HG02759 (cell line): ENCODE measurements at regions not wholly inside any gene's neighbourhood (a gene's known extent, or its start where the extent isn't known, plus 50 kb on each side); places are given as distances from the start of the nearest gene placed in this dataset.
"Not testable (repeated sequence)": the region's sequence is repeated elsewhere in the genome, so short reads cannot be mapped to it uniquely, and the experiment has no call there.

ENCODE experiments used
- ATAC-seq: cut with Tn5 transposase; IDR thresholded peaks from one replicate; pipeline ENCODE4 v1.9.1; 2021; ENCODE audit warnings: mild to moderate bottlenecking, moderate library complexity; ENCODE audit not compliant: unreplicated experiment

GRCh38 chr3:147160984-147161383, 245.4 kb downstream of the ZIC4 start:
- ATAC-seq = no peak

DNA sequence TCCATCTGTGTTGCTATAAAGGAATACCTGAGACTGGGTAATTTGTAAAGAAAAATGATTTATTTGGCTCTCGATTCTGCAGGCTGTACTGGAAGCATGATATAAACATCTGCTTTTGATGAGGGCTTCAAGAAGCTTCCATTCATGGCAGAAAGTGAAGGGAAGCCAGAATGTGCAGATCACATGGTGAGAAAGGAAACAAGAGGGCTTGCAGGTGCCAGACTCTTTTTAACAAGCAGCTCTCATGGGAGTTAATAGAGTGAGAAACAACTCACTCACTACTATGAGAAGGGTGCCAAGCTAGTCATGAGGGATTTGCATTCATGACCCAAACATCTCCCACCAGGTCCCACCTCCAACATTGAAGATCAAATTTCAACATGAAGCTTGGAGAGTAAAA, 247.2 kb downstream of the ZIC4 start:
- no peak for ATAC-seq

- no peak for ATAC-seq
These were observed 248.7 kb downstream of the ZIC4 start for GRCh38 chr3:147157631-147158030.

DNA sequence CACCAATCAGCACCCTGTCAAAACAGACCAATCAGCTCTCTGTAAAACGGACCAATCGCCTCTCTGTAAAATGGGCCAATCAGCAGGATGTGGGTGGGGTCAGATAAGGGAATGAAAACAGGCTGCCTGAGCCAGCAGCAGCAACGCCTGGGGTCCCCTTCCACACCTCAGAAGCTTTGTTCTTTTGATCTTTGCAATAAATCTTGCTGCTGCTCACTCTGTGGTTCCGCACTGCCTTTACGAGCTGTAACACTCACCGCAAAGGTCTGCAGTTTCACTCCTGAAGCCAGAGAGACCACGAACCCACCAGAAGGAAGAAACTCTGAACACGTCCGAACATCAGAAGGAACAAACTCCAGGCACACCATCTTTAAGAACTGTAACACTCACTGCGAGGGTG, 251.4 kb downstream of the ZIC4 start:
- not testable (repeated sequence) for ATAC-seq

GRCh38 chr3:147153830-147154539, 252.4 kb downstream of the ZIC4 start:
- no peak for ATAC-seq

GRCh38 chr3:147152476-147152875, 253.9 kb downstream of the ZIC4 start:
- no peak for ATAC-seq

DNA sequence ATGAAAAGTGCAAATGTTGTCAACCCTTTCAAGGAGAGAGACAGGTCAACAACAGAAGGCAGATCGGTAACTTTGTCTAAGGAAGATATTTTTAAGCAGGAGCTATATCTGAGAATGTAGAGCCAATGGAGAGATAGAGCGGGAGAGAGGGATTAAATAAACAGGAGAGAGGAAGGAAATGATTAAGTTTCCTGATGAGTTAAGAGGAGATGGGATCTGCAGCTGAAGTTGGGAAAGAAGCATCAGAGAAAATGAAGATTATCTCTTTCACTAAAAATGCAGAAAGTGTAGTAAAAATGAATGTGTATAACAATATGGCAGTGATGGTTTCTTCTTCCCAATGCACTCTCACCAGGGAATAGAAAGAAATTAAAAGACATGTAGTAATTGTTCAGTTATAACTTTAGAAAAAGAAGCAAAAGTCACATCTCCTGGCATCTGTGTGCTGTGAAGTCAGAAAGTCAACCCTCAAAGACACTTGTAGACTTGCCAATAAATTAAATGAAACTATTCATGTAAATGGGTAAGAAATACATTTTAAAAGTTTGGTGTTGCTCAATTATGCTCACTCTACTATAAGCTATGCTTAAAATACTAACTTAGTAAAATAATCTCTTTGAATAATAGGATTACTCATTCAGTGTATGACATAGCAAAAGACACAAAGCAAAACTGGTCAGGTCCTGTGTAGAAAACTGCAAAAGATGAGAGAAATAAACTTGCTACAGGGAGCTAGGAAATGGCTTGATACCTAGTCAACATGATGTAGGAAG, 264.6 kb downstream of the ZIC4 start:
- no peak for ATAC-seq

DNA sequence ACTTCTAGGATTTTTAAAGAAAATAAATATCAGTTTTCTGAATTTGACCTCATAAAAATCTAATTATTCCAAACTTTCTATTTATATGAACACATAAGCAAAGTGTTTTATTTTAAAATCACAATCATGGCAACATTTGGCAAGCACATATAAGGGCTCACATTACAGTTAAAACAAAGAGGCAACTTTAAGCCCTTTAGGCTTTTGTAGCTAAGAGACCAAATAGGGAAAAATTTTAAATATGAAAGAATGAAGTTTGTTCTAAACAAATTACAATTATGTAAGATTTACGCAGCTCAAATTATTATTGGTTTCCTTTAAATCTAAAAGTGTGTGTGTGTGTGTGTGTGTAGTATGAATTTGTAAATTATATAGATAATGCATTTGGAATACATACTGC, 267.0 kb downstream of the ZIC4 start:
- no peak for ATAC-seq

GRCh38 chr3:147132168-147132567, 274.2 kb downstream of the ZIC4 start:
- no peak for ATAC-seq

- no peak for ATAC-seq
These were observed 275.9 kb downstream of the ZIC4 start for GRCh38 chr3:147130461-147130860.

DNA sequence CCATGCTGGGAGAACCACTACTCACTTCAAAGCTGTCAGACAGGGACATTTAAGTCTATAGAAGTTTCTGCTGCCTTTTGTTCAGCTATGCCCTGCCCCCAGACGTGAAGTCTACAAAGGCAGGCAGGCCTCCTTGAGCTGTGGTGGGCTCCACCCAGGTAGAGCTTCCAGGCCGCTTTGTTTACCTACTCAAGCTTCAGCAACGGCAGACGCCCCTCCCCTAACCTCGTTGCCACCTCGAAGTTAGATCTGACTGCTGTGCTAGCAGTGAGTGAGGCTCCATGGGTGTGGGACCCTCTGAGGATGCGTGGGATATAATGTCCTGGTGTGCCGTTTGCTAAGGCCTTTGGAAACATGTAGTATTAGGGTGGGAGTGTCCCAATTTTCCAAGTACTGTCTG, 276.7 kb downstream of the ZIC4 start:
- no peak for ATAC-seq

DNA sequence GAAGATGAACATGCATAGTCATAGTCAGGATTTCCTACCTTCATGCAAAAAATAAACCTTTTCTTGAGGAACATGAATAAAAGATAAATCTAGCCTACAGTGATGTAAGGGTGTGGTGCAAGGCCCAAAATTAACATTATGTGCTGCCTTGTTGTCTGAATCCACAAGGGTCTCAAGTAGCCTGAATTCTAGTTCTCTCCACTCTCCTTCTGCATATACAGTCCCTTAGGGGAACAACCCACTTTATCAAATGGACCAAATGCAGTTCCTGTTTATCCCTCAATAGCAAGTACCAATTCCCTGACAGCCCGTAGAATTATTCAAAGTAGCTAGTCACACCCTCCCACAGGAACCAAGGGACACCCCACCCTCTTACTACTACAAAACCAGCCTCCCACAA, 284.0 kb downstream of the ZIC4 start:
- ATAC-seq = no peak

GRCh38 chr3:147119989-147120388, 286.4 kb downstream of the ZIC4 start:
- no peak for ATAC-seq

DNA sequence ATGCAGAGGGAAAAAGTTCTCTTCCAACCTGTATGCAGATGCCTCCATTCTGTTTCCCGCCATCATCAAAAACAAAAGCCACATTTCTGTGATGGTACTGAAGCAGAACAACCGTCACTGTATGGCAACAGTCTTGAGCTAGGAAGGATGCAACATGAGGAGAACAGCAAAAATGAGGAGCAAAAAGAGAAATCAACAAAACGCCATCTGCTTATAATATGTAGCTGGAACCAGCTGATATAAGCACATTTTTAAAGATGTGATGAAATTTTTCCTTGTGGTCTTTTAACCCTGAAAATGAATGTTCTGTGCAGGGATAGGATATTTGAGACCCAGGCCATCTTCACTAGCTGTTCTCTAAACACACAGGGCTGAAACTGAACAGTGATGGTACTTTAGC, 287.0 kb downstream of the ZIC4 start:
- ATAC-seq = no peak

DNA sequence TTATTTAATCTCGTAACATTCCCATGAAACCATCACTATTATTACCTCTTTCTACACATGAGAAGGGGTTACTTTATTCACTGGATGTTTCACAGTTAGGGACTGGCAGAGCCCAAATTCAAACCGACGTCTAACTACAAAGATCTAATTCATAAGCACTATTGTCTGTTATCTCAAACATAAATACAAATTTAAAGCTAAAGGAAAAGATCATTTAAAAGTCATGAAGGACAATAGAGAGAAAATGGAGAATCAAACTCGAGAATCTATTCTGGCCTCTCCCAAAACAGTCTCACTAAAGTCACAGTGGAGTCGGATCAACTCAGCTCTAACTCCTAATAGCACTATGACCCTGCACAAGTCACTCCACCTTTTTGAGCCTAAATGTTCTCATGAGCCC, 287.7 kb downstream of the ZIC4 start:
- ATAC-seq = no peak

DNA sequence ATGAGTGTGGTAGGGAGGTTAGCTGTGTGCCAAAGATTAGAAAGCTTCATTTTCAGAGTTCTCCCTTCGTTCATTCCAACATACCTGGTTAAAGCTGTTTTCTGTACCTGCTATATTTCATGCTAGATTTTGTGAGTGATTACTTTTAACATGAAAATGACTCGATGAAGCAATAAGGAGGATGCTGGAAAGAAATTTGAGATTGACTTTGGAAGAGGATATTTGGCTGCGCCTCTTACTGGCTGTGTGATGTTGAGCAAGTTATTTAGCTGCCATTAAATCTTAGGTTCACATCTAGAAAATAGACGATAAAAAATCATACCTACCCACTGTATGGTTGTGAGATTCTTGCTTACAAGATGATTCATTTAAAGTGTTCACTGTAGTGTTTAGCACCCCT, 288.7 kb downstream of the ZIC4 start:
- ATAC-seq = no peak

DNA sequence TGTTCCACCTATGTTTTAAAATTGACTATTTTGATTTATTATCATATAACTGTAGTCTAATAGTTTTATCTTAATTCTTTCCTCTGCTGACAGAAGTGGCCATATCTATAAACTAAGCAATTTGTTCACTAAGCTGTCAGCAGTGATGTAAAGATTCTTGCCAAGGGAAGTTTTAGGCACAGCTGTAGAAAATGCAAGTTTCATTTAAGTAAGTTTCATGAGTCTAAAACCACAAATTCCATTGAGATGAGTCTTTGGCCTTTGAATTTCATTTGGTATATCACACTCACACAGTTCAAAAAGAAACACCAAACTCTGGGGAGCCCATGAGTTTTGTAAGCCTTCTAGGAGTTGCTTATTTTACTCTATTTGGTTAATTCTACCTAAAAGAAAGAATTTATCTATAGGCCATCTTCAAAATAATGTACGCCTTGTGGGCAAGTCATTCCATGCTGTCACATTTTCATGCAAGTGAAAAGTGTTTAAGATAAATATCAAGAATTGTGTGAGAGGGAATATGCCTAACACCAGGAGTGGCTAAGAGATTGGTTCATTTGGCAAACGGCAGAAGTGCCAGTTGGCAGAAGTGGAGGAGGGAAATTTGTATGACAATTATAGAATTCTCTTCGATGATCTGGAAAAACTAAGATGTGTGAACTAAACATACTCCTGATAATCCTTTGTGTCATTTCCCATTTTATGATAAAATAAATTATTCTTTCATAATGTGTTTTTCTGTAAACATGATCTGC, 292.9 kb downstream of the ZIC4 start:
- ATAC-seq = no peak

GRCh38 chr3:147099076-147099475, 307.3 kb downstream of the ZIC4 start:
- ATAC-seq = no peak

DNA sequence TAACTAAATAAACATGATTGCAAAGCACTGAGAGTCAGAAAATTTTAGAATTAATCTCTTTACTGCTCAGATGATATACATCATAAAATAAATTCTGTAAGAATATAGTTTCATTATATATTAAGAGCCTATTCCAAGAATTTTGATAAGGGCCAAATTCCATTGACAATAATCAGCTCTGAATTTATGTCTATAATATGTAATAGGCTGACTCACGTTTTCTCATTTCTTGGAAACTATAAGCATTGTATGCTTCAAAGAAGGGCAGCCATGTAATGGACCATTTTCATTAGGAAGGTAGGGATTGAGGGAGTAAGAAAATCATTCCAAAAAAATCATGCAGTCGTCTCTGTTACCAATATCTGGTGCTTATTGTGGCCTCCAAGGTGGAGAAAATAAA, 315.9 kb downstream of the ZIC4 start:
- no peak for ATAC-seq

DNA sequence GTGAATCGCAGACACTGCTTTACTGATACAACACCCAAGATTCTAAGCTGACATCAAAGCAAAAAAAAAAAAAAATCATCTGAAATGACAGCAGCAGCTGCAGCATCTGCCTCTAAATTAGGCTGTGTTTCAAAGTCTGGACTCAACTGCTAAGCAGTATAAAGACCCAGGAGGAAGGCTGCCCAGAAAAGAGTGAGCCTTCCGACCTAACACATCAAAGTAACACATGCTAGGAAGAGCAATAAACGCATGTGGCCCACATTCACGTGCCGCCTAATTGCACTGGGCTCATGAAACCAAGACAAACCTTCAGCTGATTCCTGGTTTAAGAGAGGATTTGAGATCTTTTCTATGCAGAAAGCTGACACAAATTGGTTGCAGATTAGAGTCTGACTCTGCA, 317.1 kb downstream of the ZIC4 start:
- no peak for ATAC-seq

GRCh38 chr3:147059500-147059899, 346.8 kb downstream of the ZIC4 start:
- ATAC-seq = not testable (repeated sequence)

GRCh38 chr3:147049821-147050220, 356.5 kb downstream of the ZIC4 start:
- no peak for ATAC-seq
